HCT116 (cell line): ENCODE measurements at regions not wholly inside any gene's neighbourhood (a gene's known extent, or its start where the extent isn't known, plus 50 kb on each side); places are given as distances from the start of the nearest gene placed in this dataset.

Source experiments
- ATAC-seq: fragments of 200-7000 bp; cut with Tn5 transposase; 2 replicates; pipeline ENCODE4 v1.9.1; 2020; ENCODE audit warnings: mild to moderate bottlenecking, moderate library complexity
- BruUV-seq: library from RNA; stranded (reverse); fragments of 400-500 nt; replicated peaks from 2 replicates; lab custom pipeline; 2021; lab: Mats Ljungman, UMichigan
- CTCF ChIA-PET: fragments of 300-600 bp; sonication (Branson Sonifier 250); formaldehyde crosslinking; loops from one replicate; lab custom pipeline; 2021; ENCODE audit warnings: antibody characterized with exemption; lab: Charles Lee
- POLR2A ChIA-PET: fragments of 300-600, 350-600 bp; sonication (Branson Sonifier 250); formaldehyde crosslinking; loops from one replicate; lab custom pipeline; 2021; ENCODE audit warnings: antibody characterized with exemption; lab: Charles Lee
- RAD21 ChIA-PET, 2 experiments: fragments of 300-600 bp; sonication (Branson Sonifier 250); formaldehyde crosslinking; loops; one replicate each; lab custom pipeline; 2023; ENCODE audit warnings: low total read pairs in 2 of 2; ENCODE audit not compliant: uncharacterized antibody in 2 of 2, unreplicated experiment in 2 of 2, low non-redundant PET in 1 of 2; lab: Charles Lee
- DNase-seq: peaks from one replicate; pipeline ENCODE4 v3.0.0-alpha.2; 2010; ENCODE audit warnings: low read depth, low spot score
- H2AFZ ChIP-seq: fragments of 200-600 bp; shearing (Covaris generic), sonication (generic); 2 replicates; pipeline ENCODE4 v1.6.1; 2017; ENCODE audit warnings: low read depth, mixed run types, mixed read lengths, antibody characterized with exemption, low read length; ENCODE audit not compliant: poor library complexity, severe bottlenecking
- H3K27ac ChIP-seq: 2 replicates; pipeline ENCODE4 v1.5.1; 2012; ENCODE audit warnings: low read depth, low read length
- H3K27me3 ChIP-seq: fragments of 200-600 bp; sonication (generic); 2 replicates; pipeline ENCODE4 v1.6.1; 2016; ENCODE audit warnings: mixed run types, low read length, mixed read lengths; ENCODE audit not compliant: insufficient read depth
- H3K36me3 ChIP-seq, 2 experiments: fragments of 200-500 bp in 1 of 2; fragments of 200-600 bp in 1 of 2; sonication (Bioruptor generic) in 1 of 2; sonication (generic) in 1 of 2; 2 replicates each; pipeline versions ENCODE4 v1.5.1 to v1.6.1; 2014 to 2016; ENCODE audit warnings: low read length in 2 of 2, inconsistent platforms in 1 of 2, mixed read lengths in 1 of 2, mixed run types in 1 of 2; ENCODE audit not compliant: insufficient read depth in 2 of 2, control insufficient read depth in 1 of 2
- H3K4me1 ChIP-seq, 2 experiments: fragments of 200-600 bp in 1 of 2; sonication (generic) in 1 of 2; 2 replicates each; pipeline versions ENCODE4 v1.5.1 to v1.6.1; 2012 to 2017; ENCODE audit warnings: low read length in 2 of 2, inconsistent platforms in 1 of 2, mild to moderate bottlenecking in 1 of 2, mixed read lengths in 1 of 2, mixed run types in 1 of 2, moderate library complexity in 1 of 2; ENCODE audit not compliant: insufficient read depth in 2 of 2, control insufficient read depth in 1 of 2
- H3K4me2 ChIP-seq: fragments of 200-600 bp; sonication (generic); 2 replicates; pipeline ENCODE4 v1.6.1; 2017; ENCODE audit warnings: mixed run types, low read length, mixed read lengths
- H3K4me3 ChIP-seq, 2 experiments: fragments of 200-600 bp in 1 of 2; sonication (generic) in 1 of 2; replicated peaks in 1 of 2; 2 replicates each; pipeline ENCODE4 v1.5.1; 2011 to 2016; ENCODE audit warnings: low read length in 2 of 2, control low read depth in 1 of 2, low read depth in 1 of 2, mild to moderate bottlenecking in 1 of 2, mixed read lengths in 1 of 2, mixed run types in 1 of 2
- H3K79me2 ChIP-seq: fragments of 200-600 bp; sonication (generic); 2 replicates; pipeline ENCODE4 v1.6.1; 2017; ENCODE audit warnings: mild to moderate bottlenecking, mixed run types, low read length, moderate library complexity, mixed read lengths; ENCODE audit not compliant: insufficient read depth
- H3K9ac ChIP-seq: fragments of 200-600 bp; sonication (generic); 2 replicates; pipeline ENCODE4 v1.6.1; 2016; ENCODE audit warnings: low read length, mixed read lengths
- H3K9me2 ChIP-seq: fragments of 200-600 bp; sonication (generic), shearing (Covaris generic); 2 replicates; pipeline ENCODE4 v1.6.1; 2017; ENCODE audit warnings: mixed run types, mild to moderate bottlenecking, moderate library complexity; ENCODE audit not compliant: insufficient read depth
- H3K9me3 ChIP-seq, 2 experiments: fragments of 200-500 bp in 1 of 2; fragments of 200-600 bp in 1 of 2; sonication (Bioruptor generic) in 1 of 2; sonication (generic) in 1 of 2; 2 replicates each; pipeline ENCODE4 v1.6.1; 2014 to 2017; ENCODE audit warnings: low read length in 2 of 2, mixed read lengths in 2 of 2, inconsistent platforms in 1 of 2, low read depth in 1 of 2, mild to moderate bottlenecking in 1 of 2, mixed run types in 1 of 2, moderate library complexity in 1 of 2; ENCODE audit not compliant: control insufficient read depth in 1 of 2, insufficient read depth in 1 of 2
- H4K20me1 ChIP-seq: fragments of 200-600 bp; sonication (generic), shearing (Covaris generic); 2 replicates; pipeline ENCODE4 v1.6.1; 2017; ENCODE audit warnings: mixed run types, mild to moderate bottlenecking, moderate library complexity; ENCODE audit not compliant: insufficient read depth
- CEBPB ChIP-seq: IDR thresholded peaks from 2 replicates; pipeline ENCODE4 v1.6.1; 2012; ENCODE audit warnings: low read depth
- ELF1 ChIP-seq: IDR thresholded peaks from 2 replicates; pipeline ENCODE4 v1.6.1; 2012; ENCODE audit warnings: low read depth, borderline replicate concordance
- EZH2 ChIP-seq: fragments of 200-600 bp; sonication (generic); IDR thresholded peaks from 2 replicates; pipeline ENCODE4 v1.6.1; 2017; ENCODE audit warnings: antibody characterized with exemption, mixed run types
- FOSL1 ChIP-seq: IDR thresholded peaks from 2 replicates; pipeline ENCODE4 v1.6.1; 2012; ENCODE audit warnings: low read depth
- JUND ChIP-seq: IDR thresholded peaks from 2 replicates; pipeline ENCODE4 v1.6.1; 2012
- MAX ChIP-seq: IDR thresholded peaks from 2 replicates; pipeline ENCODE4 v1.6.1; 2012
- POLR2A ChIP-seq: IDR thresholded peaks from 2 replicates; pipeline ENCODE4 v1.7.0; 2011; ENCODE audit warnings: borderline replicate concordance; ENCODE audit not compliant: insufficient read depth, insufficient read length; ENCODE audit errors: extremely low read depth
- RAD21 ChIP-seq: IDR thresholded peaks from 2 replicates; pipeline ENCODE4 v1.6.1; 2012; ENCODE audit warnings: low read depth, mild to moderate bottlenecking
- SIN3A ChIP-seq: IDR thresholded peaks from 2 replicates; pipeline ENCODE4 v1.6.1; 2012; ENCODE audit warnings: low read depth
- SP1 ChIP-seq: IDR thresholded peaks from 2 replicates; pipeline ENCODE4 v1.6.1; 2012; ENCODE audit warnings: low read depth
- ZFX ChIP-seq: fragments of 450-650 bp; IDR thresholded peaks from 2 replicates; pipeline ENCODE4 v1.6.1; 2017
- ZNF274 ChIP-seq: fragments of 200-500 bp; sonication (Bioruptor generic); IDR thresholded peaks from 2 replicates; pipeline ENCODE4 v1.6.1; 2014; ENCODE audit warnings: mild to moderate bottlenecking, low read depth, low read length, inconsistent platforms
- intact Hi-C: fragments of 100-400 bp; cut with micrococcal nuclease; formaldehyde crosslinking; loops from 2 replicates; pipeline ENCODE4 v1.10.0; 2022
- TF ChIP-seq, protein P1 (sequence below): IDR thresholded peaks from 2 replicates; pipeline ENCODE4 v1.6.1; 2012

DNA sequence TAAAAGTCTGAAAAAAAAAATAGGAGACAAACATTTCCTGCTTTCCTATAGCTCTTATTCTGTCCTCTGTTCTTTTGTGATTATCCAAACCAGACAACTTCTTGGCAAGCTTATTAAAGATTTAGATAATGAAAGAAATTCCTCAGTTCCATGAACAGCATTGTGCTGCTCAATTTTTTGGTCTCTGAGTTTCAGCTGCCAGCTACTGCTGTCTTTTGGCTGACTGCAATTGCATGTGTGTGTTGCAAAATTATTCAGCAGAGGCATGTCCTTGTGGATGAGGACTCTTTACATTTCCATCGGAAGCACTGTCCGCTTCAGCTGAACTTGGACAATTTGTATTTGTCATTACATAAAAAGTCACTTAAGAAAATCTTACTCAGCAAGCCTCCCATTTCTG, 397.3 kb upstream of the RASGRP1 start:
- ATAC-seq: no peak
- intact Hi-C loops: no loop called here

GRCh38 chr15:38972831-38973230, 408.2 kb upstream of the RASGRP1 start:
- ATAC-seq: no peak
- intact Hi-C loops: no loop called here
- Histone ChIP-seq H3K9ac (no peak overlapping the region), H3K4me1 (no peaks in the 10 kb centered on the region), H3K4me2 (no peak overlapping the region), H3K9me2 (no peaks in the 10 kb centered on the region), H3K36me3 (no peaks in the 10 kb centered on the region), H3K9me3 (no peaks in the 10 kb centered on the region), H2AFZ (no peak overlapping the region), H3K79me2 (no peaks in the 10 kb centered on the region), H3K4me3 (no peak overlapping the region), H4K20me1 (no peaks in the 10 kb centered on the region), H3K27me3 (no peaks in the 10 kb centered on the region), H3K27ac (no peak overlapping the region)
- no TSS peak for BruUV-seq
- RAD21 ChIA-PET: no interaction called here
- POLR2A ChIA-PET: no interaction called here
- TF ChIP-seq MAX (no peak), ZFX (no peak), CEBPB (no peak), POLR2A (no peak)
- DNase-seq: no peak
- CTCF ChIA-PET: no interaction called here

More for the DNA sequence above, 397.3 kb upstream of the RASGRP1 start:
- ChIA-PET RAD21 (no interaction called here), CTCF (no interaction called here), POLR2A (no interaction called here)
- Histone ChIP-seq H3K27ac (no peak overlapping the region), H3K4me2 (no peak overlapping the region), H3K4me3 (no peak overlapping the region), H3K9me3 (no peaks in the 10 kb centered on the region), H3K36me3 (no peaks in the 10 kb centered on the region), H3K79me2 (no peaks in the 10 kb centered on the region), H3K9me2 (no peaks in the 10 kb centered on the region), H3K27me3 (no peaks in the 10 kb centered on the region), H3K4me1 (no peaks in the 10 kb centered on the region), H4K20me1 (no peaks in the 10 kb centered on the region; the same call in 1 of the 2 replicates), H3K9ac (no peak overlapping the region), H2AFZ (no peak overlapping the region)
- BruUV-seq: no TSS peak
- DNase-seq: no peak
- no peak for TF ChIP-seq SP1
- no peak for TF ChIP-seq MAX
- no peak for TF ChIP-seq ELF1
- TF ChIP-seq EZH2: no peak
- no peak for TF ChIP-seq SIN3A
- TF ChIP-seq ZFX: no peak
- TF ChIP-seq FOSL1: no peak
- TF ChIP-seq, protein P1, sequence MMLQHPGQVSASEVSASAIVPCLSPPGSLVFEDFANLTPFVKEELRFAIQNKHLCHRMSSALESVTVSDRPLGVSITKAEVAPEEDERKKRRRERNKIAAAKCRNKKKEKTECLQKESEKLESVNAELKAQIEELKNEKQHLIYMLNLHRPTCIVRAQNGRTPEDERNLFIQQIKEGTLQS: no peak
- no peak for TF ChIP-seq ZNF274
- TF ChIP-seq JUND: no peak
- no peak for TF ChIP-seq RAD21
